ENCODE measurements at regions not wholly inside any gene's neighbourhood (a gene's known extent, or its start where the extent isn't known, plus 50 kb on each side); places are given as distances from the start of the nearest gene placed in this dataset.

GRCh38 chr14:82224610-82225009 lies 691.0 kb upstream of the SEL1L start:
- intact Hi-C loops (cut with micrococcal nuclease; ENCODE audit: unreplicated experiment), result no loop called here
- ChIA-PET POLR2A (no interaction called here), CTCF (no interaction called here)
- Mint-ChIP-seq H3K9me3 (ENCODE audit: unreplicated experiment) (no peaks in the 10 kb centered on the region), H3K27ac (ENCODE audit: unreplicated experiment) (no peak overlapping the region), H3K36me3 (ENCODE audit: insufficient read depth, unreplicated experiment) (no peaks in the 10 kb centered on the region), H3K4me3 (ENCODE audit: unreplicated experiment) (no peak overlapping the region), H3K27me3 (ENCODE audit: insufficient read depth, unreplicated experiment) (peaks cover 2% of the 10 kb centered on the region), H3K4me1 (ENCODE audit: low read depth, unreplicated experiment) (no peaks in the 10 kb centered on the region)
- Histone ChIP-seq H3K4me3 (ENCODE audit: low read depth, low read length) (no peak overlapping the region), H3K36me3 (ENCODE audit: control insufficient read depth, insufficient read depth, low read length) (no peaks in the 10 kb centered on the region), H3K4me1 (no peaks in the 10 kb centered on the region), H3K9me3 (no peaks in the 10 kb centered on the region), H3K27me3 (replicated peaks; ENCODE audit: control insufficient read depth, insufficient read depth, low read length) (no peaks in the 10 kb centered on the region)
- DNase-seq, result no peak
- TF ChIP-seq CTCF (IDR thresholded peaks at IDR 0.05; ENCODE audit: insufficient read depth in 1 of 2, low read depth in 1 of 2, low read length in 1 of 2, severe bottlenecking in 1 of 2, unreplicated experiment in 1 of 2), result no peak
- no TSS peak for BruUV-seq (replicated peaks)

- Mint-ChIP-seq H3K4me3 (ENCODE audit: unreplicated experiment) (no peak overlapping the region), H3K4me1 (ENCODE audit: low read depth, unreplicated experiment) (no peaks in the 10 kb centered on the region), H3K27ac (ENCODE audit: unreplicated experiment) (no peak overlapping the region), H3K27me3 (ENCODE audit: insufficient read depth, unreplicated experiment) (peaks cover 2% of the 10 kb centered on the region), H3K36me3 (ENCODE audit: insufficient read depth, unreplicated experiment) (no peaks in the 10 kb centered on the region), H3K9me3 (ENCODE audit: unreplicated experiment) (no peaks in the 10 kb centered on the region)
- TF ChIP-seq CTCF (IDR thresholded peaks at IDR 0.05; ENCODE audit: insufficient read depth in 1 of 2, low read depth in 1 of 2, low read length in 1 of 2, severe bottlenecking in 1 of 2, unreplicated experiment in 1 of 2), result no peak
- no TSS peak for BruUV-seq (replicated peaks)
- Histone ChIP-seq H3K27me3 (replicated peaks; ENCODE audit: control insufficient read depth, insufficient read depth, low read length) (no peaks in the 10 kb centered on the region), H3K4me1 (no peaks in the 10 kb centered on the region), H3K9me3 (no peaks in the 10 kb centered on the region), H3K4me3 (ENCODE audit: low read depth, low read length) (no peak overlapping the region), H3K36me3 (ENCODE audit: control insufficient read depth, insufficient read depth, low read length) (no peaks in the 10 kb centered on the region)
- intact Hi-C loops (cut with micrococcal nuclease; ENCODE audit: unreplicated experiment), result no loop called here
- ChIA-PET CTCF (no interaction called here), POLR2A (no interaction called here)
- no peak for DNase-seq
These were observed 697.1 kb upstream of the SEL1L start for GRCh38 chr14:82230748-82231147.

GRCh38 chr14:82238649-82239048 lies 705.0 kb upstream of the SEL1L start:
- H3K4me1 Mint-ChIP-seq (ENCODE audit: low read depth, unreplicated experiment), result no peaks in the 10 kb centered on the region
- no peaks in the 10 kb centered on the region for H3K36me3 ChIP-seq (ENCODE audit: control insufficient read depth, insufficient read depth, low read length)
- no peaks in the 10 kb centered on the region for H3K4me1 ChIP-seq
- no peaks in the 10 kb centered on the region for H3K9me3 Mint-ChIP-seq (ENCODE audit: unreplicated experiment)
- peaks cover 2% of the 10 kb centered on the region for H3K27me3 Mint-ChIP-seq (ENCODE audit: insufficient read depth, unreplicated experiment)
- no peak overlapping the region for H3K27ac Mint-ChIP-seq (ENCODE audit: unreplicated experiment)
- no peak for DNase-seq
- no peaks in the 10 kb centered on the region for H3K36me3 Mint-ChIP-seq (ENCODE audit: insufficient read depth, unreplicated experiment)
- no peak for TF ChIP-seq CTCF (IDR thresholded peaks at IDR 0.05; ENCODE audit: insufficient read depth in 1 of 2, low read depth in 1 of 2, low read length in 1 of 2, severe bottlenecking in 1 of 2, unreplicated experiment in 1 of 2)
- ChIA-PET CTCF (no interaction called here), POLR2A (no interaction called here)
- BruUV-seq (replicated peaks), result no TSS peak
- no peak overlapping the region for H3K4me3 ChIP-seq (ENCODE audit: low read depth, low read length)
- H3K4me3 Mint-ChIP-seq (ENCODE audit: unreplicated experiment), result no peak overlapping the region
- no peaks in the 10 kb centered on the region for H3K9me3 ChIP-seq
- intact Hi-C loops (cut with micrococcal nuclease; ENCODE audit: unreplicated experiment), result no loop called here
- no peaks in the 10 kb centered on the region for H3K27me3 ChIP-seq (replicated peaks; ENCODE audit: control insufficient read depth, insufficient read depth, low read length)

All from Caco-2 (cell line).